Stimulated activated CD8-positive, alpha-beta memory T cell treated with anti-CD3 and anti-CD28 coated beads, Interleukin-2, amount 100 ng/mL, for 48 hours (primary cell): ENCODE measurements at regions not wholly inside any gene's neighbourhood (a gene's known extent, or its start where the extent isn't known, plus 50 kb on each side); places are given as distances from the start of the nearest gene placed in this dataset.
"Not testable (repeated sequence)": the region's sequence is repeated elsewhere in the genome, so short reads cannot be mapped to it uniquely, and the experiment has no call there.

Source experiments
- DNase-seq, 2 donors: peaks; one replicate each; pipeline ENCODE4 v3.0.0-alpha.2; 2020; ENCODE audit warnings: low read depth in 2 of 2

DNA sequence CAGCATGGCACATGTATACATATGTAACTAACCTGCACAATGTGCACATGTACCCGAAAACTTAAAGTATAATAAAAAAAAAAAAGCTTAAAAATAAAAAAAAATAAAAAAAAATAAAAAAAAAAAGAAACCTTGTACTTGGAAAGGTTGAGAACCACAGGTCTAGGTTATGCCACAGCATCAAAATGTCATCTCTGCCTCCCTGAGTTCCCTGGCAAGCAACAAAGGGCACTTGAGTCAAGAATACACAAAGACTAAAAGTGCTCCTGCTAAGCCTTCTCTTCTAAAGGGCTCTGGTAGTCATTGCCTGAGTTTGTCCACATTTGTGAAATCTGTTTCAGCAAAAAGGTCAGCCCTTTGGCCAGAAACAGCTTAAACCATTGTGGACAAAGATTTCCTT is 395.8 kb upstream of the CCDC54 start:
- no peak for DNase-seq

DNA sequence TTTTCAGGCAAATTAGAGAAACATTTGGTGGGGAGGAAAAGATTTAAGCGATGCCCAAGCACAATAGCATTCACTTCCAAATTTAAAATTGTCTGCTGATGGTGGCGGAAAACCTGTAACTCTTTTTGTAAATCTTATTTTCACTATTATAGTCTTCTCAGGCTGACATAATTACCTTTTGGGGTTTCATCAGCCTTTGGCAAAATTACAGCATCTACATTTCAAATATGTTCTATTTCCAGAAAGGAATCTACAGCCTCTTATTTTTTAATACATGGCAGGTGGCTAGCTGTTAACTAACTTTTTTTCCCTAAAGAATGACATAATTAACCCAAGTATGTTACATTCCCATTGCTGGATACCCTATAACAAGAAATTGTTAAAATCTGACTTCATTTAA is 391.5 kb upstream of the CCDC54 start:
- DNase-seq: no peak

DNA sequence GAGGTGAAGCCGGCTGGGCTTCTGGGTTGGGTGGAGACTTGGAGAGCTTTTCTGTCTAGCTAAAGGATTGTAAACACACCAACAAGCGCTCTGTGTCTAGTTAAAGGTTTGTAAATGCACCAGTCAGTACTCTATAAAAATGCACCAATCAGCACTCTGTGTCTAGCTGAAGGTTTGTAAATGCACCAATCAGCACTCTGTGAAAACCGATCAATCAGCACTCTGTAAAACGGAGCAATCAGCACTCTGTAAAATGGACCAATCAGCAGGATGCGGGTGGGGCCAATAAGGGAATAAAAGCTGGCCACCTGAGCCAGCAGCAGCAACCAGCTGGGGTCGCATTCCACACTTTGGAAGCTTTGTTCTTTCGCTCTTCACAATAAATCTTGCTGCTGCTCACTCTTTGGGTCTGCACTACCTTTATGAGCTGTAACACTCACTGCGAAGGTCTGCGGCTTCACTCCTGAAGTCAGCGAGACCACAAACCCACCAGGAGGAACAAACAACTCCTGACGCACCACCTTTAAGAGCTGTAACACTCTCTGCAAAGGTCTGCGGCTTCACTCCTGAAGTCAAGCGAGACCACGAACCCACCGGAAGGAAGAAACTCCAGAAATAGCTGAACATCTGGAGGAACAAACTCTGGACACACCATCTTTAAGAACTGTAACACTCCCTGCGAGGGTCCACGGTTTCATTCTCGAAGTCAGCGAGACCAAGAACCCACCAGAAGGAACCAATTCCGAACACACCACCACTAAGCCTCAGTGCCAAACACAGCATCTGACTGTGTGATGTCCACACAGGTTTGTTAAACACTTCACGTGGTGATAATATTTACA is 378.2 kb upstream of the CCDC54 start:
- not testable (repeated sequence) for DNase-seq

DNA sequence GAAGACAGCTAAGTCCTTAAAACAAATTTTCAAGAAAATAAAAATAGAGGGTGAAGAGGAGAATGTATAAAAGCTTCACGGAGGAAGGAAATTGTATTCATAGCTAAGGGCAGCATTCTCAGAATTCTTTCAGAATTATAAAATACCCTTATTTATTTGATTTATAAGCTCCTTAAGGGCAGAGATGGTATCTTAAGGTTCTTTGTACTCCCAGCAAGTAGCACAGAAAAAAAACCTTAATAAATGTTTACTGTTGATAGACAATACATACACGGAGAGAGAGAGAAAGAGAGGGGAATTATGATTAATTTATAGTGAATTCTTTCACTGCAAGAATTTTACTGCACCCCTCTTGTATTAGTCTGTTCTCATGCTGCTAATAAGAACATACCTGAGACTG is 375.6 kb upstream of the CCDC54 start:
- no peak for DNase-seq

DNA sequence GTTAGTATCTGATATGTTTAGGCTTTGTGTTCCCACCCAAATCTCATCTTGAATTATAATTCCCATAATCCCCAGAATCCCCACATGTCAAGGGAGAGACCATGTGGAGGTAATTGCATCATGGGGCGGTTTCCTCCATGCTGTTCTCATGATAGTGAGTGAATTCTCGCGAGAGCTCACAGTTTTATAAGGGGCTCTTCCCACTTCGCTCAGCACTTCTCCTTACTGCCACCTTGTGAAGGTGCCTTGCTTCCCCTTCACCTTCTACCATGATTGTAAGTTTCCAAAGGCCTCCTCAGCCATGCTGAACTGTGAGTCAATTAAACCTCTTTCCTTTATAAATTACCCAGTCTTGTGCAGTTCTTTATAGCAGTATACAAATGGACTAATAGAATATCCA is 371.9 kb upstream of the CCDC54 start:
- DNase-seq: not testable (repeated sequence)

DNA sequence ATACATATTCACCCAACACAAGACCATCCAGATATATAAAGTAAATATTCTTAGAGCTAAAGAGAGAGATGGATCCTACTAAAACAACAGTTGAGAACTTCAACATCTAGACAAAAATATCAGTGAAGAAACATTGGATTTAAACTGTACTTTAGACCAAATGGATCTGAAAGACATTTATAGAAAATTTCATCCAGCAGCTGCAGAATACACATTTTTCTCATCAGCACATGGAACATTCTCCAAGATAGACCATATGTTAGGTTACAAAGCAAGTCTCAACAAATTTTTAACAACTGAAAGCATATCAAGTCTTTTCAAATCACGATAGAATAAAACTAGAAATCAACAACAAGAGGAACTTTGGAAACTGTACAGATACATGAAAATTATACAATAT is 369.0 kb upstream of the CCDC54 start:
- DNase-seq: no peak

DNA sequence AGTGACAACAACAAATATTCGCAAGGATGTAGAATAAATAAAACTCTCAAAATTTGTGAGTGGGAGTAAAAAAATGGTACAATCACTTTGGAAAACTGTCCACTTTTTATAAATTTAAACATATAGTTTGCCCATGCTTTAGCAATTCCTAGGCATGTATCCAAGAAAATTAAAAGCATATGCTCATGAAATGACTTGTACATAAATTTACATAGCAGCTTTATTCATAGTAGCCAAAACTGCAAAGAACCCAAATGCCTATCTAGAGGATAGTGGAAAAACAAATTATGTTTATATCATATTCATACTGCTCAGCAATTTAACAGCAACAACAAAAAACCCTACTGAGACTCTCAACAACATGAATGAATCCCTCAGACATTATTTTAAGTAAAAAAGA is 363.6 kb upstream of the CCDC54 start:
- no peak for DNase-seq

DNA sequence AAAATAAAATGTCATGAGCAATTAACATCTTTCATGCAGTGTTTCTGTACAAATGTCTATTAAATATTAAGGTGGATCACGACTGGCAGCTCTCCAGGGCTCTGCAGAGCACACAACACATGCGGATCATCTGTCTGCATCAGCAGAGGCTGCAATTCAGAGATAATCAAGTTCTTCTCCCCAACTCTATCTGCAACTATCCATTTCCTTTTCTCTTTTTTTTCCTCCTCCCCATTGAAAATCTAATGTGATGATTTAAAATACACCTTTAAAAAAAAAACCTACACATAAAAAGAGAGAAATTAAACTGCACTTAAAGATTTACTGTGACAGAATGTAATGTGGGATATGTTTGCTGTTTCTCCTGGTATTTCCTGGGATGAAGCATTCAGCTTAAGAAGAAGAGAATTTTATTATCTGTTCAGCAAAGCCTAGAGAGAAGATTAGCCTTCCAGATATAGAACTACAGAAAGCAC is 352.6 kb upstream of the CCDC54 start:
- DNase-seq: no peak

DNA sequence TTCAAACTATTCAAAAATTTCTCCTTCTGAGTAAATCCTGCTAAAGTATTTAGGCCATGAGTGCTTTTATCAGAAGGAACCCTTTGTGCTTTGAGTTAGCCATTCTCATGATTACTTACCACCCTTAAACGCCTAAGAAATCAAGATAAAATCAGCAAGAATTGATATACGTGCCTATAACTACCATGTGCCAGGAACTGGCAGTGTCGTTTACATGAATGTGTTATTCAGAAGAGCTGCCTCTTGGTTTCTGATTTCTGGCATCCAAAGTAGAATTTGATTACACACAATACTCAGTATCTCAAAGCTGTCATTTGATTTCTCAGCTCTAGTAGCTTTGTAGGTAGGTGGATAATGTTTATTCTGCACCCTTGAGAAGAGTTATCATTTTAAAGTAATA is 351.3 kb upstream of the CCDC54 start:
- DNase-seq: no peak

DNA sequence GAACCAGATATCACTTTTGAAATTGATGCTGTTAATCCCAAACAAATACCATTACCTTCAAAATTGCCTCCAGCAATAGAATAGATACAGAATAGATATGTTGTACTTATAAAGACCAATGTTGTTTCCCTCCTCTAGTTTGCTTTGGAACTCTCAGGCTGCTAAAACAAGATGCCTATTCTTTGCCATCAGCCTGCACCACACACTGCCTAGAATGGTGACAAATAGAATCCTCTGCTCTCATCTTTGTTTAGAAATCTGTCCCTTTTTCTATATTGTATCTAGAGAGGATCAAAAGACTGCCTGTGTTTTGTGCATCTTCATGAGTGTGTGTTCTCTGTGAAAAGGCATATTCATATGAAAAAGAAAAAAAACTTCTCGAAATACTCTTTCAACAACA is 349.2 kb upstream of the CCDC54 start:
- no peak for DNase-seq

DNA sequence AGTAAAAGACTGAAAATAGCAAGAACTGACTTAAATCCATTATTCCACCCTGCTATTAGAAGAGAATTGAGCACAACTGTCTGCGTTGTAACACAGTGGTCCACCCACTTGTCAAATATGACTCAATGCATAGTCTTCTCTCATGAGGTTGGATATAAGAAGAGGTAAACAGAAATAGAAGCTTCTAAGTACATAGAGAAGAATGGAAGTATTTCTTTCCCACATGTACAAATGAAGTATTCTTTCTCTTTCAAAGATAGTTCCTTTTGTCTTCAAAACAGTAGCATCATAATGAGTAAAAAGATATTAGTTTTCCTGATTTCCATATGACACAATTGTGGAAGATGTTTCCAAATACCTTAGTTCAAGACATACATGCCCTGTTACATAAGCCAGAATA is 348.6 kb upstream of the CCDC54 start:
- no peak for DNase-seq

DNA sequence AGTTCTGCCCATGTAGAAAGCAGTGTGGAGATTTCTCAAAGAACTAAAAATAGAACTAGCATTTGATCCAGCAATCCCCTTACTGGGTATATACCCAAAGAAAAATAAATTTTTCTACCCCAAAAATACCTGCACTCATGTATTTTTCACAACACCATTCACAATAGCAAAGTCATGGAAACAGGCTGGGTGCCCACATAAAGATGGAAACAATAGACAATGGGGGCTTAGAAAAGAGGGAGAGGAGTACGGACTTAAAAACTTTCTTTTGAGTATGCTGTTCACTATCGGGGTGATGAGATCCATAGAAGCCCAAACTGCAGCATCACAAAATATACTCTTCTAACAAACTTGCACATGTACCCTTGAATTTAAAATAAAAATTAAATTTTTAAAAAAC is 345.1 kb upstream of the CCDC54 start:
- no peak for DNase-seq

DNA sequence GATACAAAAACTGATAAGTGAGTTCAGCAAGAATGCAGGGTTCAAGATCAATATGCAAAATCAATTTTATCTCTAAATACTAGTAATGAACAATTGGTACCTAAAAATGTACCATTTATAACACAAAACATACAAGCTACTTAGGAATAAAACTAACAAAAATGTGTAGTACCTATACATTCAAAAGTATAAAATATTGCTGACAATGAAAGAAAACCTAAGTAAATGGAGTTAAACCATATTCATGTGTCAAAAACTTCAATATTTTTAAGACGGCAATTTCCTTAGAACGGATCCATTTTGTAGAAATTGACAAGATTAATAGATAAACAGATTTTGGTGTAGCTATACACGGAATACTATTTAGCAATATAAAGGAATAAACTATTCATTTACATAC is 343.1 kb upstream of the CCDC54 start:
- DNase-seq: no peak

DNA sequence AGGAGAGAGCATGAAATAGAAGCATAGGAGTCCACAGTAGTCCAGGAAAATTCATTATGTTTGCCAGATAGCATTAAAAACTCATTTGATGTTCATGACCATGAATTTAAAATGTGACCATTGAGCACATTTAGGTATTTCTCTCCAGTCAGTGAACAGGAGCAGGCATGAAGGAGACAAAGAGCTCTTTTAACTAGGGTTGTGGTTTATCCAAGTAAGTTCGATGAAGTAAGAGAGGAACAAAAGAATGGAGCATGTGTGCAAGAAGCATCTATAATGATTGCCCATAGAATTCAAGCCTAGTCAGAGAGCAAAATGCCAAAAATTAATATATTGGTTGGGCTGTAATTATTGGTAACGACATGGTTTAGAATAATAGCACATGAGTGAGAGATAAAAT is 342.1 kb upstream of the CCDC54 start:
- DNase-seq: no peak

DNA sequence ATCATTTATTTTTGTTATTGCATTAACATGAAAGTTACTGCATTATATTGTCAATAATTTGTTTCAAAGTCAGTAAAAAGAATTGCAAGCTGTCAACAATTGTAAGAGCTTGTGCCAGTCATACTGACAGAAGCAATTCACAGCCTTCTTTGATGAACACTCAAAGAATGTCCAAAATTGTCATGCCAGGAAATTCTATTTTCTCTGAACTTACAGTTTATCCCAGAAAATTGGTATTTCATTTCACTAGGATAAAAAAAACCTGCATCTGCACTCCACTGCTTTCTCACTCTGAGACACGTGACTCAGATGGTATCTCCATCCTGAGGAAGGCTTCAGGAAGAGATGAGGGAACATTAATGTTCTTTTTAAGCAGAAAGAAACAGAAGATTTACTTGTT is 332.6 kb upstream of the CCDC54 start:
- no peak for DNase-seq

DNA sequence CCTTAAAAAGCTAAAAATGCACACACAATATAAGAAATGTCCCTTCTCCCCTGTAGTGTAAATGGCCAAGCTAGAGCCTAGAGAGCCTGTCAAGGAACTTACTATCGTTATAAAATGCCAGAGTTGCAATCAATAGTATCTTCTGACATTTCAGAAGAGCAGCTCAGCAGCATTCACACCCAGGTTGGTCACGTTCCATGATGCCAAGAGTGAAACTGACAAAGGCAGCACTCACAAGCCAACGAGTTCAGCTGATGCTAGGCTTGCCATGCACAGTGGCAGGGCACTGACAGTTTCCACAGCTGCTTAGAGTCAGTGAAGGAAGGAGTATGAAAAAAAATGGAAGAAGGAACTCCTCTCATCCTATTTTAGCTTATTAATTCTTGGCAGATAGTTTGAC is 331.4 kb upstream of the CCDC54 start:
- no peak for DNase-seq

DNA sequence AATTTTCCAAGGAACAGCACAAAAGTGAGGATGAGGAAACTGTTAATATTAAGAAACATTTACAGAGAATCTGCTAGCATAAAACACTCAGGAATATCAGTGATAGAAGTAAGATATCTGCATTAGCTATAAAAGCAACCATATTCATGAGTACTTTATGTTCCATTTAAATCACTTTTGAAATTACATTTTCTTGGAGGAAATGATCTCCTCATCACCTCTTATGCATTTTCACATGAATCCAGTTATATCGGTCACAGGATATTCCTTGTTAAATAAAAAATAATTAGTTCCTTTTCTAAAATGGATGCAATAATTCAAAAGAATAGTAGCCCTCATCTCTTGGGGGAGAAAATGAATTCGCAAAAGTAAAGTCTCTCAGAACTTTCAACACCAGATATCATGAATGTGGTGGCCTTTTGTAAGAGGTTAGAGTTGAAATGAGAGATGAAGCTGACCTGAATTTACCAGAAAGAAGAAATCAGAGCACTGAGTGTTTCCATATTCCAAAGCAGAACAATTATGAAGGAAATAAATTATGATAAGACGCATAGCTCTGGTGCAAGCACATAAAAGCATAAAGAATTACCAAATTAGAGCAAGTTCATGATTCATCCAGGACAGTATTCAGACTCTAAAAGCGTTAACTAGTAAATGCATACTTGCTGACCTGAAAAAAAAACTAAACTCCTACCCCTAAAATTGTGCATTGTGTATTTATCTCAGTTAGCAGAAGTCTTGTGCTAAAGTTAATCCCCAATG is 321.9 kb upstream of the CCDC54 start:
- DNase-seq: no peak

DNA sequence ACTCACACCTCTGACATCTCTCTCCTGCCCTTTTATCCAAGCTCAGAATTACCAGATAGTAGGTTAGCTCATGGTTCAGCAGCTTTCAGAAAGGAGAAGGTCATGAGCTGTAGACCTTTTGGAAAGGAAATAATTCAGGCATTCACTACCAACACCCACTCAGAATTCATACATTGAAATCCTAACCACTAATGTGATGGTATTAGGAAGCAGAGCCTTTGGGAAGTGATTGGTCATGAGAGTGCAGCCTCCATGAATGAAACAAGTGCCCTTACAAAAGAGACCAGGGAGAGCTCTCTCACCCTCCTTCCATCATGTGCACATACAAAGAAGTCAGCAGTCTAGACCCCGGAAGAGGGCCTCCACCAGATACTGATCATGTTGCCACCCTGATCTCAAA is 315.8 kb upstream of the CCDC54 start:
- no peak for DNase-seq

DNA sequence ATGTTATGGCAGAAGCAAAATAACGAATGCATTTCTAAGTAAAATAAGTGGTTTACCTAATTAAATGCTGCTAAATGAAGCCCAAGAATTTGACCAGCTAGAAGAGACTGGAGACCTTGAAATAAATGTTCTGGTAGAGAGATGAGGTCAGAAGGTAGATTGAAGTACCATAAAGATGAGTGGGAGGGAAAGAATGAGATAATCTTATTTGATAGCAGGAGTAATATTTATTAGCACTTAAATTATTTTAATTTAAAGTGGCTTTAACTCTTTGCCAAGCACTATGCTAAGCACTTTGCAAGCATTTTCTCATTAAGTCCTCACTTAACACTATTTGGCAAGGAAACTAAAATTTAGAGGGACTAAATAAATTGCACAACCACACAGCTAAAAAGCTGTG is 314.9 kb upstream of the CCDC54 start:
- DNase-seq: no peak

DNA sequence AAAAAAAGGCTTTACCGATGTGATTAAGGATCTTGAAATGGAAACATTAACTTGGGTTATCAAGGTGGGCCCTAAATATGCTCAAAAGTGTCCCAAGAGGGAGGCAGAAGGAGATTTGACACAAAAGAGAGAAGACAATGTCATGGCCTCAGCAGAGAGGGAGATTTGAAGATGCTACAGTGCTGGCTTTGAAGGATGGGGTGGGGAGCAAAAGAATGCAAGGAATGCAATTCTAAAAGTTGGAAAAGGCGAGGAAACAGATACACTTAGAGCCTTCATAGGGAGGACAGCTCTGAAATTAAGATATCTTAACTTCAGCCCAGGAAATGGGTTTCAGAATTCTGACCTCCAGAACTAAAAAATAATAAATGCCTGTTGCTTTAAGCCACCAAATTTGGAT is 314.5 kb upstream of the CCDC54 start:
- no peak for DNase-seq

DNA sequence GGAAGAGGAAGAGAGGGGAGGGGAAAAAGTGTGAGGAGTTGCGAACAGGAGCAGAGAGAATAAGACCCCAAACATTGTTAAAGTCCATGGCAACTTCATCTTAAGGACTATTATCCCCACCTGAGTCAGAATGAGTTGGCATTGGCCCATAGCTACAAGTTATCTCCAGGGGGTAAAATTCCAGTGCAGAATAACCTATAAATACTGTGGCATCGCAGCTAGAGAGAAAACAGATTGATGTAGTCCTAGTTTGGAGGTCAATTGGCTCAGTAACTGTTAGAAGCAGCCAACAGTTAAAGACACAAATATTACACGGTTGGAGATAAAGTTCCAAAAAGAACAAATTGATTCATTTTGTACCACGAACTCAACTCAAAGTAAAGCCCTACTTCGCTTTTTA is 313.9 kb upstream of the CCDC54 start:
- no peak for DNase-seq

DNA sequence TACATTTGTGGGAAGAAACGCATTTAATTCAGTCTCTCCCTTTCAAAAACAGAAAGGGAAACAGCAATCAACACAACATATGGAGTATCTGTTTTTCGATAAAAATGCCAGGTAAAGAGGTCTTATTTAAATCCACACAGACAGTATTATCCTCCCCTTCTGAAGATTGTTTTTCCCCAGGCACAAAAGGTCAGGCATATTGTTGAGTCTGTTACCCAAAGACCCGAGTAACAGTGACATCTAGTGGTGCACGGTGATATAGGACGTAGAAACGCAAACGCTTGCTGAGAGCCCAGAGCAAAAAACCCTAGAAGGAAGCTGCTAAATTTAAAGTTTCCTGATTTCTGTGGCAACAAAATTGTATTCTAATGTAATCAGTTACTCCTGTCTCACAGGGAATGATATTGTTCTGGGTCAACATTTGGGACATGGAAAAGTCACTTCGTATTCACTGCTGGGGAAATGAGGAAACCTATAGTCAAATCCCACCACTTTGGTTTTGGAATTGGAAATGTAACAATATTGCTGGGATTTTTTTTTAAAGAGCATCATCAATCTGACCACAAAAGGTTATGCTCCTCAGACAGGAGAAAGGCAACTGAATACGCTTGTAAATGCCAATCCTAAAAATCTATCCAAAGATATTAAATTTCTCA is 312.7 kb upstream of the CCDC54 start:
- peak; percentile 23 to 28 for DNase-seq
